NCI-H82 treated with DMSO at 0.1 percent for 48 hours (cell line): ENCODE measurements at regions not wholly inside any gene's neighbourhood (a gene's known extent, or its start where the extent isn't known, plus 50 kb on each side); places are given as distances from the start of the nearest gene placed in this dataset.

Experiments used
- DNase-seq: peaks from one replicate; lab custom pipeline; 2025; ENCODE audit not compliant: unreplicated experiment; lab: John Stamatoyannopoulos, UW

- DNase-seq, result no peak
Measured at GRCh38 chr10:37685741-37686683, 171.4 kb downstream of the ZNF248 start.

GRCh38 chr10:37684765-37685164 is 172.6 kb downstream of the ZNF248 start:
- no peak for DNase-seq

GRCh38 chr10:37682617-37683016 is 174.8 kb downstream of the ZNF248 start:
- DNase-seq, result no peak

DNA sequence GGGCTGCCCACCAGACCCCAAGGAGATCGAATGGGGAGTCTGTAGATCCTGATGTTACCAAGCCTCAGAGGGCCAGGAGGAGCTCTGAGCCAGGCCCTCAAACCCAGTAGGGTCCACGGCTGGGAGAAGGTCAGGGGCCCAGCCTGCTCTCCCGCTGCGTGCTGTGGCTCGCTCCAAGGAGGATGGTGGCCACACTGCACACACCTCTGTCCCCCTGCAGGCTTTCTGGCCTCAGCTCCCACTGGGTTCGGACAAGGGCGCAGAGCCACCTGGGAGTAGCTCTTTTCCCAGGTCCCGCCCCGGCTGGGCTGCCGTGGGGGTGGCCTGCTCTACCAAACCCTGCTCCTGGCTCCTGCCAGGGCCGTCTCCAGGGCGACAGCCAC is 175.8 kb downstream of the ZNF248 start:
- DNase-seq, result no peak

- DNase-seq, result no peak
Measured at GRCh38 chr10:37680716-37681616, 176.4 kb downstream of the ZNF248 start.

DNA sequence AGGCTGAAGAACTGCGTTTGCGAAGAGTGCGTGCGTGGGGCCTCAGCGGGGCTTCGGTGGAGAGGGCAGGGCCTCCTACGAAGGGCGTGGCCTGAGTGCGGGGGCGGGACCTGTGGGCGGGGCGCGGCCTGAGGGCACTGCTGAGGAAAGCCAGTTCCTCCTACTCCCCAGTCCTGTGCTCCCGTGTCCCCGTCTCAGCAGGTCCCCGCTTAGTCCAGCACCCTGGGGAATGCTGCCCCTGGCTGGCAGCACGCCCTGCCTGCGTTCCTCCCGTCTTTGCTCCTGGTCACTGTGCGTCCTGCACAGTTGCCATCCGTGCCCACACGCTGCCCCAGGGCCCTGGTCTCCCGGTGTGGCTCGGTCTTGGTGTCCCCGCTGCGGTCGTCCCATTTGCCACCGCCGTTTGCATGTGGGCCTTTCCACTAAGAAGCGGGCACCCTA is 177.1 kb downstream of the ZNF248 start:
- DNase-seq, result no peak

DNA sequence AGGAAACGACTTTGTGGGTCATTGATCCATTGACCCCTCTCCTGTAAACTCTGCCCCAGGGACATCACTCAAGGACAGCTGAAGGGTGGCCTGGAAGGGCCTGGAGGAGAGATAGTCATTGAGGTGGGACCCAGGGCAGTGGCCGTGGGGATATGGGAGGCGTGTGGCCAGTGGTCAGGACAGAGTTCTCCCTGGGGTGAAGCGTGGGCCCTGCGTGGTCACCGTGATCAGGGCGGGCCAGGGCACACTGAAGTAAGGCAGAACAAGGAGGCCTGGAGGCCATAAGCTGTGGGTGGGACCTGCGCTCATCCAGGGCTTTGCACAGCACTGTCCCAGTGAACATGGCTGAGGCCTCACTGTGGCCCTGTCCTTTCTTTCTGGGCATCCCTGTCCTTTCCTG is 177.9 kb downstream of the ZNF248 start:
- DNase-seq, result no peak

DNA sequence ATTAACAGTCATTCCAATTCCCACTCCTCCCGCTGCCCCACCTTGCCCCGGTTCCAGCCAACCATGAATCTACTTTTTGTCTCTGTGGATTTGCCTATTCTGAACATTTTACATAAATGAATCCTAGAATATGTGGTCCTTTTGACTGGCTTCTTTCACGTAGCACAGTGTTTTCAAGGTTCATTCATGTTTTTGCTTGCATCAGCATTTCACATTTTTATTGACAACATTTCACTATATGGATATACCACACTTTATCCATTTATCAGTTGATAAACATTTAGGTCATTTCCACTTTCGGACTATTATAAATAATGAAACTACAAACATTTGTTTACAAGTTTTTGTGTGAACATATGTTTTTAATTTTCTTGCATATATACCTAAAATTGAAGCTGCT is 182.0 kb downstream of the ZNF248 start:
- DNase-seq, result no peak

DNA sequence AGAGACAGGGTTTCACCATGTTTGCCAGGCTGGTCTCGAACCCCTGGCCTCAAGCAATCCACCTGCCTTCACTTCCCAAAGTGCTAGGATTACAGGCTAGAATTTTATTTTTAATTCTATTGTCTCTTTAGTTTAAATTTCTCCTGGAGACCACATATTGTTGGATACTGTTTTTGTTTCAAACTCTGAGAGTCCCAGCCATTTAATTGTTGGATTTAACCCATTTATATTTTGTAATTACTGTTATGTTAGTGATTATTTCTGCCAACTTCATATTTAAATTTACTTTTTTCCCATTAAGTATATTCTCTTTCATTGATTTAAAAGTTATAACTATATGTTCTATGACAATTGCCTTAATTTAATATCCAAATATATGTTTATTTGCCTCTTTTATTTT is 185.6 kb downstream of the ZNF248 start:
- DNase-seq, result no peak

DNA sequence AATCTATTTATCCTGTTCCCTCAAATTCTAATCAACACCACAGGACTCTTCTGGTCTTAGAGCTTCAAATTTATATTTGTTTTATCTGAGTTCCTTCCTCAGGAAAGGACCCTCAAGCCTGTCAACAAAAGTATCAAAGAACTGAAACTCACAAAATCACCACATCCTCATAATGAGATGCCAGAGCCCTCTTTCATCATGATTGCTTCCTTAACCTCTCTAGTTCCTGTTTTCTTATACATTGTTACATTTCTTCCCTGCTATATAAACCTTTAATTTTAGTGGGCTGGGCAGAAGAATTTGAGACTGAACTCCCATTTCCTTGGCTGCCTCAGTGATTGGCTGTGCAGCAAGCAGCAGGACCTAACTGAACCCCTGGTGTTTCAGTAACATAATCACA is 189.7 kb downstream of the ZNF248 start:
- no peak for DNase-seq

- DNase-seq, result no peak
Measured at GRCh38 chr10:37654466-37654865, 202.9 kb downstream of the ZNF248 start.

DNA sequence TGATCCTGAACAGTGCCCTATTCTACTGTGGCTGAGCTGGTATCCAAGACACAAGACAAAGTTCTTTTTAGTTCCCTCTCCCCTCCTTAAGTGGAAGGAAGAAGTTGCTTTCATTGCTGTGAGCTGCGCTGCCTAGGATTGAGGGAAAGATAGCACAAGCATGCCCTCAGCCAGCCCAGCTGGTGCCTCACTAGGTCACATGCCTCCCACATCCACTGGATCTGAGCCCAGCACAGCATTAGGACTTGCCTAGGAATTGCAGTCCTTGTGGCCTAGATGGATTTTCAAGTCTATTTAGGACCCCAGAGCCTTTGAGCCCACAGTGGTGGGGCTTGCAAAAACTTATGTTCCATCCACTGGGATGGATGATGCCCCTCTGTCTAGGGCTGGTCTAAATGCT is 214.2 kb downstream of the ZNF248 start:
- no peak for DNase-seq

DNA sequence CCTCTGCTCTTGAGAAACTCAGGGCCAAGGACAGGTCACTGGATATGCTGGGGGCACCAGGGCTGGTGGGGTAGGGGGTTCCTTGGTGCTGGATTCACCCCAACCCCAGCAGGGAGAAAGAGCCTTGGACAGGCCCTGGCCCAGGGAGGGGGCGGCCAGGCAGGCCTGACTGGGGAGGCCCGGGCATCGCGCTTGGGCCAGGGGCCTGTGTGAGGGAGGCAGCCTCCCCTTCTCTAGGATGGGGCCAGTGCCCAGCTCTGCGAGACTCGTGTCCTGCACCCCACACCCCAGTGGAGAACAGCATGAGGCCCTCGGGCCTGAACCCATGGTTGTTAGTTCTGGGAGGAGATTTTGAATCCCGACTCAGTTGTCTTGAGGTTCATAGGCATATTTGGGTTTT is 217.1 kb downstream of the ZNF248 start:
- no peak for DNase-seq

- no peak for DNase-seq
Measured at GRCh38 chr10:37639200-37639599, 218.2 kb downstream of the ZNF248 start.

DNA sequence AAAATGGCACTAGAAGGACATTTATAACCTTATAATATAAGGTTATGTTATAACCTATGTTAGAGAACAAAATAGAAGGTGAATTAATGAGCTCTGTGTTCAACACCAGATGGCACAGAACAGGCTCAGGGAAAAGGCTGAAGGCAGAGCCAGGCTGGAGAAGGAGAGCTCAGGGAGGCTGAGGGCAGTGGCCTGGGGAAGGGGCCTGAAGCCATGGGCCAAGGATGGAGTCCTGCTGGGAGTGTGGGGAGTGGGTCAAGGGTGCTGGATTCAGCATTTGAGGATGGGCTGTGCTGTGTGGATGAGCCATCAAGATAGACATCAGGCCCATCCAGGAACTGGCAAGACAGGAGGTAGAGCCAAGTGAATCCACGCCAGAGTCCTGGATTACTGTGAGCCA is 218.8 kb downstream of the ZNF248 start:
- DNase-seq, result no peak

DNA sequence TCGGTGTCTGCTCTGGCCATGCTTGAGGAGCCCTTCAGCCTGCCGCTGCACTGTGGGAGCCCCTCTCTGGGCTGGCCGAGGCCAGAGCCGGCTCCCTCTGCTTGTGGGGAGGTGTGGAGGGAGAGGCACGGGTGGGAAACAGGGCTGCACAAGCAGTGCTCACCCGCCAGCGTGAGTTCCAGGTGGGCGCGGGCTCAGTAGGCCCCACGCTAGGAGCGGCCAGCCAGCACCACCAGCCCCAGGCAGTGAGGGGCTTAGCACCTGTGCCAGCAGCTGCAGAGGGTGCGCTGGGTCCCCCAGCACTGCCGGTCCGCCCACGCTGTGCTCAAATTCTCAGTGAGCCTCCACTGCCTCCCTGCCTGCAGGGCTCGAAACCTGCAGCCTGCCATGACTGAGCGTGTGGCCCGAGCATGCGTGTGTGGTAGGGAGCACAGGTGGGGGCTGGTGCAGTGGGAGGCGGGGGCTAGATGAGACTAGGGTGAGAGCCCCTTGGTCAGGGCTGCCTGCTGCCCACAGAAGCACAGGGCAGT is 223.0 kb downstream of the ZNF248 start:
- no peak for DNase-seq

GRCh38 chr10:37632641-37633040 is 224.8 kb downstream of the ZNF248 start:
- DNase-seq, result no peak

- no peak for DNase-seq
Measured at GRCh38 chr10:37623506-37623905, 233.9 kb downstream of the ZNF248 start.

- no peak for DNase-seq
Measured at GRCh38 chr10:37619336-37619735, 238.1 kb downstream of the ZNF248 start.

GRCh38 chr10:37588299-37588698 is 269.1 kb downstream of the ZNF248 start:
- no peak for DNase-seq

GRCh38 chr10:37584643-37585042 is 272.8 kb downstream of the ZNF248 start:
- no peak for DNase-seq

- DNase-seq, result no peak
Measured at GRCh38 chr10:37582237-37582636, 275.2 kb downstream of the ZNF248 start.
